Neural cell (in vitro differentiated cells): ENCODE measurements at regions not wholly inside any gene's neighbourhood (a gene's known extent, or its start where the extent isn't known, plus 50 kb on each side); places are given as distances from the start of the nearest gene placed in this dataset.

Experiments used
- H2AFZ ChIP-seq: fragments of 200-600, 300-800 bp; sonication (generic), shearing (Covaris generic); 2 replicates; pipeline ENCODE4 v1.6.0; 2014; ENCODE audit warnings: low read depth, mild to moderate bottlenecking, antibody characterized with exemption, low read length, moderate library complexity
- H3F3A ChIP-seq: fragments of 200-600 bp; shearing (Covaris generic); 2 replicates; pipeline ENCODE4 v1.6.1; 2016; ENCODE audit warnings: mild to moderate bottlenecking, moderate library complexity, mixed read lengths, antibody characterized with exemption, low read length; ENCODE audit not compliant: insufficient read depth, poor library complexity, severe bottlenecking
- H3K27ac ChIP-seq: fragments of 200-600, 300-800 bp; sonication (generic), shearing (Covaris generic); 2 replicates; pipeline ENCODE4 v1.5.1; 2014; ENCODE audit warnings: mild to moderate bottlenecking, low read length, moderate library complexity
- H3K27me3 ChIP-seq: fragments of 300-800, 200-600 bp; sonication (generic), shearing (Covaris generic); 2 replicates; pipeline ENCODE4 v1.6.0; 2014; ENCODE audit warnings: mild to moderate bottlenecking, low read depth, low read length, moderate library complexity; ENCODE audit not compliant: insufficient read depth
- H3K36me3 ChIP-seq: fragments of 300-800, 200-600 bp; sonication (generic), shearing (Covaris generic); 2 replicates; pipeline ENCODE4 v1.5.1; 2014; ENCODE audit warnings: mild to moderate bottlenecking, antibody characterized with exemption, low read length, moderate library complexity; ENCODE audit not compliant: insufficient read depth
- H3K4me2 ChIP-seq: fragments of 300-800, 200-600 bp; sonication (generic), shearing (Covaris generic); 2 replicates; pipeline ENCODE4 v1.6.0; 2014; ENCODE audit warnings: mild to moderate bottlenecking, low read length
- H3K4me3 ChIP-seq: fragments of 300-800, 200-600 bp; sonication (generic), shearing (Covaris generic); 2 replicates; pipeline ENCODE4 v1.5.1; 2014; ENCODE audit warnings: mild to moderate bottlenecking, low read length, moderate library complexity
- H3K79me2 ChIP-seq: fragments of 200-600 bp; shearing (Covaris generic); replicated peaks from 2 replicates; pipeline ENCODE4 v1.6.0; 2014; ENCODE audit warnings: mild to moderate bottlenecking, low read length, moderate library complexity; ENCODE audit not compliant: insufficient read depth
- H3K9ac ChIP-seq: fragments of 300-800, 200-600 bp; sonication (generic), shearing (Covaris generic); 2 replicates; pipeline ENCODE4 v1.6.1; 2016; ENCODE audit warnings: mild to moderate bottlenecking, low read length, mixed read lengths
- H3K9me2 ChIP-seq: fragments of 200-600 bp; shearing (Covaris generic); 2 replicates; pipeline ENCODE4 v1.6.1; 2016; ENCODE audit warnings: mild to moderate bottlenecking, low read length, mixed read lengths; ENCODE audit not compliant: insufficient read depth
- H3K9me3 ChIP-seq: fragments of 200-600, 300-800 bp; sonication (generic), shearing (Covaris generic); 2 replicates; pipeline ENCODE4 v1.6.1; 2016; ENCODE audit warnings: mild to moderate bottlenecking, mixed run types, low read length, moderate library complexity, mixed read lengths
- H4K20me1 ChIP-seq: fragments of 200-600 bp; shearing (Covaris generic); 2 replicates; pipeline ENCODE4 v1.6.1; 2016; ENCODE audit warnings: mild to moderate bottlenecking, mixed run types; ENCODE audit not compliant: insufficient read depth
- EP300 ChIP-seq: fragments of 450-650 bp; conservative IDR thresholded peaks from 2 replicates; pipeline ENCODE4 v1.6.1; 2014; ENCODE audit warnings: antibody characterized with exemption, mild to moderate bottlenecking, moderate library complexity; ENCODE audit not compliant: poor library complexity, severe bottlenecking
- EZH2 ChIP-seq: fragments of 200-600, 300-800 bp; shearing (Covaris generic), sonication (generic); IDR thresholded peaks from 2 replicates; pipeline ENCODE4 v1.6.1; 2014; ENCODE audit warnings: antibody characterized with exemption, low read length, borderline replicate concordance, mild to moderate bottlenecking; ENCODE audit not compliant: insufficient read depth, poor library complexity, severe bottlenecking
- MXI1 ChIP-seq: fragments of 450-650 bp; conservative IDR thresholded peaks from 2 replicates; pipeline ENCODE4 v1.6.1; 2014; ENCODE audit warnings: antibody characterized with exemption, mild to moderate bottlenecking; ENCODE audit not compliant: poor library complexity, severe bottlenecking
- POLR2AphosphoS5 ChIP-seq: IDR thresholded peaks from 2 replicates; pipeline ENCODE4 v1.6.1; 2012
- RAD21 ChIP-seq: fragments of 450-650 bp; conservative IDR thresholded peaks from 2 replicates; pipeline ENCODE4 v1.6.1; 2014; ENCODE audit warnings: antibody characterized with exemption, mild to moderate bottlenecking, moderate library complexity
- SMC3 ChIP-seq: fragments of 450-650 bp; conservative IDR thresholded peaks from 2 replicates; pipeline ENCODE4 v1.6.1; 2014; ENCODE audit warnings: antibody characterized with exemption, mild to moderate bottlenecking, moderate library complexity; ENCODE audit not compliant: poor library complexity
- TAF1 ChIP-seq: IDR thresholded peaks from 2 replicates; pipeline ENCODE4 v1.6.1; 2012; ENCODE audit warnings: low read depth
- TF ChIP-seq, protein P1 (sequence below): IDR thresholded peaks from 2 replicates; pipeline ENCODE4 v1.6.1; 2012; ENCODE audit warnings: borderline replicate concordance
- TF ChIP-seq, protein P2 (sequence below): fragments of 450-650 bp; IDR thresholded peaks from 2 replicates; pipeline ENCODE4 v1.5.1; 2014; ENCODE audit warnings: antibody characterized with exemption, mild to moderate bottlenecking, moderate library complexity; ENCODE audit not compliant: poor library complexity, severe bottlenecking

DNA sequence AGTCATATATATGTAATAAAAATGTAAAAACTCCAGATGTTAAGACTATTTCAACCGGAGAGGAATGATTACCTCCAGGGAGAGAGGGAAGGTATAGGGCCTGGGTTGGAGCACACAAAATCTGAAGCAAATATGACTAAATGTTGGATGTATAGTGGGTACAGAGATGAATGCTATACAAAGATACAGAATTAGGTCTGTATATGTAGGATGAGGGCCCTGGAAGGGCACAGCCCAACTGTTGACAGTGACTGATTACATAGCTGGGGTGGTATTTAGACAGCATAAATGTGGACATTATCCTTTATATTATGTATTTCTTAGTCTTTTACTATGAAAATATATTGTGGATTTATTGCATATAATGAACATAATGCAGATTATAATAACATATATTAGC lies 94.4 kb upstream of the SPATA12 start:
- Histone ChIP-seq H2AFZ (no peak overlapping the region), H3K27ac (no peak overlapping the region), H4K20me1 (no peaks in the 10 kb centered on the region), H3K79me2 (no peaks in the 10 kb centered on the region), H3K27me3 (no peaks in the 10 kb centered on the region), H3K9me3 (no peaks in the 10 kb centered on the region), H3K9me2 (no peaks in the 10 kb centered on the region), H3K4me3 (no peak overlapping the region), H3K36me3 (no peaks in the 10 kb centered on the region), H3F3A (no peaks in the 10 kb centered on the region), H3K9ac (no peak overlapping the region), H3K4me2 (no peak overlapping the region)
- no peak for TF ChIP-seq MXI1
- TF ChIP-seq, protein P1, sequence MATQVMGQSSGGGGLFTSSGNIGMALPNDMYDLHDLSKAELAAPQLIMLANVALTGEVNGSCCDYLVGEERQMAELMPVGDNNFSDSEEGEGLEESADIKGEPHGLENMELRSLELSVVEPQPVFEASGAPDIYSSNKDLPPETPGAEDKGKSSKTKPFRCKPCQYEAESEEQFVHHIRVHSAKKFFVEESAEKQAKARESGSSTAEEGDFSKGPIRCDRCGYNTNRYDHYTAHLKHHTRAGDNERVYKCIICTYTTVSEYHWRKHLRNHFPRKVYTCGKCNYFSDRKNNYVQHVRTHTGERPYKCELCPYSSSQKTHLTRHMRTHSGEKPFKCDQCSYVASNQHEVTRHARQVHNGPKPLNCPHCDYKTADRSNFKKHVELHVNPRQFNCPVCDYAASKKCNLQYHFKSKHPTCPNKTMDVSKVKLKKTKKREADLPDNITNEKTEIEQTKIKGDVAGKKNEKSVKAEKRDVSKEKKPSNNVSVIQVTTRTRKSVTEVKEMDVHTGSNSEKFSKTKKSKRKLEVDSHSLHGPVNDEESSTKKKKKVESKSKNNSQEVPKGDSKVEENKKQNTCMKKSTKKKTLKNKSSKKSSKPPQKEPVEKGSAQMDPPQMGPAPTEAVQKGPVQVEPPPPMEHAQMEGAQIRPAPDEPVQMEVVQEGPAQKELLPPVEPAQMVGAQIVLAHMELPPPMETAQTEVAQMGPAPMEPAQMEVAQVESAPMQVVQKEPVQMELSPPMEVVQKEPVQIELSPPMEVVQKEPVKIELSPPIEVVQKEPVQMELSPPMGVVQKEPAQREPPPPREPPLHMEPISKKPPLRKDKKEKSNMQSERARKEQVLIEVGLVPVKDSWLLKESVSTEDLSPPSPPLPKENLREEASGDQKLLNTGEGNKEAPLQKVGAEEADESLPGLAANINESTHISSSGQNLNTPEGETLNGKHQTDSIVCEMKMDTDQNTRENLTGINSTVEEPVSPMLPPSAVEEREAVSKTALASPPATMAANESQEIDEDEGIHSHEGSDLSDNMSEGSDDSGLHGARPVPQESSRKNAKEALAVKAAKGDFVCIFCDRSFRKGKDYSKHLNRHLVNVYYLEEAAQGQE = no peak

GRCh38 chr3:56962922-56963321 lies 97.5 kb upstream of the SPATA12 start:
- Histone ChIP-seq H3K9me2 (no peaks in the 10 kb centered on the region), H3K79me2 (no peaks in the 10 kb centered on the region), H3F3A (no peaks in the 10 kb centered on the region), H3K4me3 (no peak overlapping the region), H2AFZ (no peak overlapping the region), H3K36me3 (no peaks in the 10 kb centered on the region), H3K9me3 (no peaks in the 10 kb centered on the region), H3K9ac (no peak overlapping the region), H3K27ac (no peak overlapping the region), H3K4me2 (no peak overlapping the region), H4K20me1 (no peaks in the 10 kb centered on the region), H3K27me3 (no peaks in the 10 kb centered on the region)
- TF ChIP-seq SMC3 (no peak), RAD21 (no peak), POLR2AphosphoS5 (no peak), EP300 (no peak), MXI1 (no peak), TAF1 (no peak), EZH2 (no peak)
- TF ChIP-seq, protein P2, sequence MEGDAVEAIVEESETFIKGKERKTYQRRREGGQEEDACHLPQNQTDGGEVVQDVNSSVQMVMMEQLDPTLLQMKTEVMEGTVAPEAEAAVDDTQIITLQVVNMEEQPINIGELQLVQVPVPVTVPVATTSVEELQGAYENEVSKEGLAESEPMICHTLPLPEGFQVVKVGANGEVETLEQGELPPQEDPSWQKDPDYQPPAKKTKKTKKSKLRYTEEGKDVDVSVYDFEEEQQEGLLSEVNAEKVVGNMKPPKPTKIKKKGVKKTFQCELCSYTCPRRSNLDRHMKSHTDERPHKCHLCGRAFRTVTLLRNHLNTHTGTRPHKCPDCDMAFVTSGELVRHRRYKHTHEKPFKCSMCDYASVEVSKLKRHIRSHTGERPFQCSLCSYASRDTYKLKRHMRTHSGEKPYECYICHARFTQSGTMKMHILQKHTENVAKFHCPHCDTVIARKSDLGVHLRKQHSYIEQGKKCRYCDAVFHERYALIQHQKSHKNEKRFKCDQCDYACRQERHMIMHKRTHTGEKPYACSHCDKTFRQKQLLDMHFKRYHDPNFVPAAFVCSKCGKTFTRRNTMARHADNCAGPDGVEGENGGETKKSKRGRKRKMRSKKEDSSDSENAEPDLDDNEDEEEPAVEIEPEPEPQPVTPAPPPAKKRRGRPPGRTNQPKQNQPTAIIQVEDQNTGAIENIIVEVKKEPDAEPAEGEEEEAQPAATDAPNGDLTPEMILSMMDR = no peak
- TF ChIP-seq, protein P1 = no peak
